ENCODE measurements at regions not wholly inside any gene's neighbourhood (a gene's known extent, or its start where the extent isn't known, plus 50 kb on each side); places are given as distances from the start of the nearest gene placed in this dataset.

DNA sequence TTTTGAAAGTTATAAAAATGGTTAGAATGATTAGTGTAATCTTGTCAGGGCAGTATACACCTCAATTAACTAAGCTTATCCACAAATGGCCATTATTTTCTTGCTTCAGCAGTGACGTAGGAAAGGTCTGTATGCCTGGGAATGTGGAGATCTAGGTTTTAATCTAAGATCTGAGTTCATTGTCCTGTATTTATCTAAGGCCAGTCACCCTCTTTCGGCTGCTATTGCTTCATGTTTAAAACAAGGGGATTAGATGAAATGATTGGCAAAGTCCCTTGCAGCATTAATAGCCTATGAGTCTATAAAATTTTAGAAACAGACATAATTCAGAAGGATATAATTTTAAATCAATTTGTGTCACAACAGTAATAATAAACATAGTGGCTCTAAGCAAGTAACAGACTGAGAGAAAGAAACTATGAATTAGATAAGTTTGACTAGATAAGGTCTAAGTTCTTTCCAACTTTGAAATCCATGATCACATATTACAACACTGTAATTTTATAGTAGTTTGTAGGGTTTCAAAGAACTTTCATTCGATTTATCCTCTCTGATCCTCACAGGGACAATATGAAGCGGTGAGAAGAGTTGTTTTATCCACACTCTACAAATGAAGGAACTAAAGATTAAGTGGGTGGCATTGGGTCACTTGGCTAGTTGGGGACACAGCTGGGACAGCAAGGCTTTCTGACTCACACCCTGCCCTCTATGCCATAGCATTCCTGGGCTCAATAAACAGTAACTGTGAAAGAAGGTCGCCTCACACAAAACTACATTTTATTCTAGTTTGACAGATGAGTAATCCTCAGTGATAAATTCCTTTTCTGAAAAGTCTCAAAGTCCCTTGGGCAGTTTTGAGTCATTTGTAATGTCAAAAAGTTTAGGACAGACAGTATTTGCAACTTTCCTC lies 60.6 kb upstream of the RDX start:
- TF ChIP-seq, protein P1, sequence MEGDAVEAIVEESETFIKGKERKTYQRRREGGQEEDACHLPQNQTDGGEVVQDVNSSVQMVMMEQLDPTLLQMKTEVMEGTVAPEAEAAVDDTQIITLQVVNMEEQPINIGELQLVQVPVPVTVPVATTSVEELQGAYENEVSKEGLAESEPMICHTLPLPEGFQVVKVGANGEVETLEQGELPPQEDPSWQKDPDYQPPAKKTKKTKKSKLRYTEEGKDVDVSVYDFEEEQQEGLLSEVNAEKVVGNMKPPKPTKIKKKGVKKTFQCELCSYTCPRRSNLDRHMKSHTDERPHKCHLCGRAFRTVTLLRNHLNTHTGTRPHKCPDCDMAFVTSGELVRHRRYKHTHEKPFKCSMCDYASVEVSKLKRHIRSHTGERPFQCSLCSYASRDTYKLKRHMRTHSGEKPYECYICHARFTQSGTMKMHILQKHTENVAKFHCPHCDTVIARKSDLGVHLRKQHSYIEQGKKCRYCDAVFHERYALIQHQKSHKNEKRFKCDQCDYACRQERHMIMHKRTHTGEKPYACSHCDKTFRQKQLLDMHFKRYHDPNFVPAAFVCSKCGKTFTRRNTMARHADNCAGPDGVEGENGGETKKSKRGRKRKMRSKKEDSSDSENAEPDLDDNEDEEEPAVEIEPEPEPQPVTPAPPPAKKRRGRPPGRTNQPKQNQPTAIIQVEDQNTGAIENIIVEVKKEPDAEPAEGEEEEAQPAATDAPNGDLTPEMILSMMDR (IDR thresholded peaks at IDR 0.05; ENCODE audit: insufficient read depth, low read length) = no peak
- TF ChIP-seq, protein P2, sequence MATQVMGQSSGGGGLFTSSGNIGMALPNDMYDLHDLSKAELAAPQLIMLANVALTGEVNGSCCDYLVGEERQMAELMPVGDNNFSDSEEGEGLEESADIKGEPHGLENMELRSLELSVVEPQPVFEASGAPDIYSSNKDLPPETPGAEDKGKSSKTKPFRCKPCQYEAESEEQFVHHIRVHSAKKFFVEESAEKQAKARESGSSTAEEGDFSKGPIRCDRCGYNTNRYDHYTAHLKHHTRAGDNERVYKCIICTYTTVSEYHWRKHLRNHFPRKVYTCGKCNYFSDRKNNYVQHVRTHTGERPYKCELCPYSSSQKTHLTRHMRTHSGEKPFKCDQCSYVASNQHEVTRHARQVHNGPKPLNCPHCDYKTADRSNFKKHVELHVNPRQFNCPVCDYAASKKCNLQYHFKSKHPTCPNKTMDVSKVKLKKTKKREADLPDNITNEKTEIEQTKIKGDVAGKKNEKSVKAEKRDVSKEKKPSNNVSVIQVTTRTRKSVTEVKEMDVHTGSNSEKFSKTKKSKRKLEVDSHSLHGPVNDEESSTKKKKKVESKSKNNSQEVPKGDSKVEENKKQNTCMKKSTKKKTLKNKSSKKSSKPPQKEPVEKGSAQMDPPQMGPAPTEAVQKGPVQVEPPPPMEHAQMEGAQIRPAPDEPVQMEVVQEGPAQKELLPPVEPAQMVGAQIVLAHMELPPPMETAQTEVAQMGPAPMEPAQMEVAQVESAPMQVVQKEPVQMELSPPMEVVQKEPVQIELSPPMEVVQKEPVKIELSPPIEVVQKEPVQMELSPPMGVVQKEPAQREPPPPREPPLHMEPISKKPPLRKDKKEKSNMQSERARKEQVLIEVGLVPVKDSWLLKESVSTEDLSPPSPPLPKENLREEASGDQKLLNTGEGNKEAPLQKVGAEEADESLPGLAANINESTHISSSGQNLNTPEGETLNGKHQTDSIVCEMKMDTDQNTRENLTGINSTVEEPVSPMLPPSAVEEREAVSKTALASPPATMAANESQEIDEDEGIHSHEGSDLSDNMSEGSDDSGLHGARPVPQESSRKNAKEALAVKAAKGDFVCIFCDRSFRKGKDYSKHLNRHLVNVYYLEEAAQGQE (IDR thresholded peaks at IDR 0.05; ENCODE audit: insufficient replicate concordance, low read depth) = no peak
- no peak for TF ChIP-seq POLR2AphosphoS5 (IDR thresholded peaks at IDR 0.05; ENCODE audit: low read depth)
